Central memory CD8-positive, alpha-beta T cell (primary cell): ENCODE measurements at regions not wholly inside any gene's neighbourhood (a gene's known extent, or its start where the extent isn't known, plus 50 kb on each side); places are given as distances from the start of the nearest gene placed in this dataset.

Experiments used
- ATAC-seq: fragments of 150-1000 bp; cut with Tn5 transposase; replicated peaks from 2 replicates; pipeline ENCODE4 v1.10.0; 2022; ENCODE audit warnings: mild to moderate bottlenecking, moderate FRiP score, moderate number of reproducible peaks; ENCODE audit not compliant: poor library complexity, severe bottlenecking; ENCODE audit errors: extremely low read depth
- DNase-seq, 2 donors: peaks; one replicate each; pipeline ENCODE4 v3.0.0; 2021; ENCODE audit warnings: low spot score in 2 of 2
- H3K27ac Mint-ChIP-seq: one replicate; pipeline ENCODE4 v1.8.0; 2022; ENCODE audit warnings: low read depth, mild to moderate bottlenecking, moderate library complexity, mixed read lengths
- H3K27me3 Mint-ChIP-seq: one replicate; pipeline ENCODE4 v1.8.0; 2022; ENCODE audit warnings: mixed read lengths
- H3K36me3 Mint-ChIP-seq: one replicate; pipeline ENCODE4 v1.8.0; 2022; ENCODE audit warnings: mild to moderate bottlenecking, moderate library complexity, mixed read lengths; ENCODE audit not compliant: insufficient read depth
- H3K4me1 Mint-ChIP-seq: one replicate; pipeline ENCODE4 v1.8.0; 2022; ENCODE audit warnings: mixed read lengths
- H3K4me3 Mint-ChIP-seq: one replicate; pipeline ENCODE4 v1.8.0; 2022; ENCODE audit warnings: mild to moderate bottlenecking, moderate library complexity, mixed read lengths
- H3K9me3 Mint-ChIP-seq: one replicate; pipeline ENCODE4 v1.8.0; 2022; ENCODE audit warnings: mixed read lengths

DNA sequence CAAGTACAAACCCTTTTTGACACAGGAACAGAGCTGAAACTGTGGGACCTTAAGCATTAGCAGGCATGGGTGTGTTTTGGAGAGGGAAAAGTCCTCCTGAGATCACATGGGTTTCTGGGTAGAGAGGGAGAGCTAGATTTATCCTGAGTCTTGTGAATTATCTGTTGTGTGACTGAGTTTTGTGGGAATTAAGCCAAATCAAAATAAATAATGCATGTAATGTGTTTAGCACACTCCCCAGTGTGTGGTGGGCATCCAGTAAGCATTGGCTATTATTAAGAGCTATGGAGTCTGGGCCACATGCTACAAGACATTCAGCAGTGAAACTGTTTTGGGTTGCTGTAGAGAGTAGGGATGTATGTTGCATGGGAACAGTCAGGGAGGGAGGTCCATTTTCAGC is 75.3 kb upstream of the JAG1 start:
- DNase-seq = no peak
- no peak for ATAC-seq
- Mint-ChIP-seq H3K4me3 (no peak overlapping the region), H3K27ac (no peak overlapping the region), H3K27me3 (peaks cover 31% of the 10 kb centered on the region), H3K4me1 (no peaks in the 10 kb centered on the region), H3K36me3 (no peaks in the 10 kb centered on the region), H3K9me3 (no peaks in the 10 kb centered on the region)

GRCh38 chr20:10752206-10752605 is 78.4 kb upstream of the JAG1 start:
- ATAC-seq (no peak), DNase-seq (no peak)
- no peak overlapping the region for H3K4me3 Mint-ChIP-seq
- H3K27me3 Mint-ChIP-seq = peaks cover 51% of the 10 kb centered on the region
- no peak overlapping the region for H3K27ac Mint-ChIP-seq
- H3K9me3 Mint-ChIP-seq = peaks cover 5% of the 10 kb centered on the region
- no peaks in the 10 kb centered on the region for H3K4me1 Mint-ChIP-seq
- no peaks in the 10 kb centered on the region for H3K36me3 Mint-ChIP-seq

DNA sequence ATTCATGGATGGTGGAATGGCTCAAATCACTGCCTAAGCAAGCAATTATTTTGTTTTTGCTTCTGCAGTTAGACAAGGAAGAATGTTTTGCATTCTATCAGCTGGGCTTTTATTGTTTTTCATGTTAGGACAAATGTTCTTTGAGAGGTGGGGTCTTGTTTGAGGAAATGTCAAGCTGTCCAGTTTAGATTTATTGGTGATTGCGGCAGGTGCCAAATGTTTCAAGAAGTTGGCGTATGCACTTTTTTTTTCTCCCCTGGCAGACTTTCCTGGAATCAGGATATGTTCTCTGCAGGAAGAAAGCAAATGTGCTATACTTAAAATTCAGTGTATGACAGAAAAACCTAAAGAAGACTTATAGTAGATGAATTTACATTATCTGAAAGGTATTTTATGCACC is 81.0 kb upstream of the JAG1 start:
- peaks cover 5% of the 10 kb centered on the region for H3K9me3 Mint-ChIP-seq
- ATAC-seq = no peak

GRCh38 chr20:10758446-10758845 is 84.6 kb upstream of the JAG1 start:
- H3K4me1 Mint-ChIP-seq = no peaks in the 10 kb centered on the region
- no peaks in the 10 kb centered on the region for H3K36me3 Mint-ChIP-seq
- DNase-seq = no peak
- H3K27ac Mint-ChIP-seq = no peak overlapping the region
- peaks cover 5% of the 10 kb centered on the region for H3K9me3 Mint-ChIP-seq
- ATAC-seq = no peak
- peaks cover 39% of the 10 kb centered on the region for H3K27me3 Mint-ChIP-seq
- no peak overlapping the region for H3K4me3 Mint-ChIP-seq

More for the DNA sequence above, 81.0 kb upstream of the JAG1 start:
- Mint-ChIP-seq H3K4me3 (no peak overlapping the region), H3K27me3 (peaks cover 36% of the 10 kb centered on the region), H3K4me1 (no peaks in the 10 kb centered on the region), H3K36me3 (no peaks in the 10 kb centered on the region), H3K27ac (no peak overlapping the region)
- no peak for DNase-seq

- Mint-ChIP-seq H3K27me3 (peaks cover 42% of the 10 kb centered on the region), H3K4me3 (no peak overlapping the region), H3K4me1 (no peaks in the 10 kb centered on the region), H3K36me3 (no peaks in the 10 kb centered on the region), H3K9me3 (peaks cover 8% of the 10 kb centered on the region), H3K27ac (no peak overlapping the region)
- DNase-seq (no peak), ATAC-seq (no peak)
These were observed 87.4 kb upstream of the JAG1 start for GRCh38 chr20:10761232-10761631.

- Mint-ChIP-seq H3K27me3 (peaks cover 36% of the 10 kb centered on the region), H3K4me3 (no peak overlapping the region), H3K4me1 (no peaks in the 10 kb centered on the region), H3K9me3 (peaks cover 6% of the 10 kb centered on the region), H3K27ac (no peak overlapping the region), H3K36me3 (no peaks in the 10 kb centered on the region)
- no peak for ATAC-seq
- DNase-seq = no peak
These were observed 88.0 kb upstream of the JAG1 start for GRCh38 chr20:10761786-10762185.

- ATAC-seq (no peak), DNase-seq (no peak)
- Mint-ChIP-seq H3K27me3 (peaks cover 32% of the 10 kb centered on the region), H3K4me1 (no peaks in the 10 kb centered on the region), H3K36me3 (no peaks in the 10 kb centered on the region), H3K9me3 (peaks cover 6% of the 10 kb centered on the region), H3K4me3 (no peak overlapping the region), H3K27ac (no peak overlapping the region)
These were observed 88.4 kb upstream of the JAG1 start for GRCh38 chr20:10762216-10762615.

GRCh38 chr20:10763112-10763511 is 89.3 kb upstream of the JAG1 start:
- Mint-ChIP-seq H3K9me3 (peaks cover 6% of the 10 kb centered on the region), H3K27ac (no peak overlapping the region), H3K36me3 (no peaks in the 10 kb centered on the region), H3K4me1 (no peaks in the 10 kb centered on the region), H3K4me3 (no peak overlapping the region), H3K27me3 (peaks cover 32% of the 10 kb centered on the region)
- no peak for DNase-seq
- ATAC-seq = no peak

GRCh38 chr20:10769700-10770099 is 95.9 kb upstream of the JAG1 start:
- DNase-seq (no peak), ATAC-seq (no peak)
- H3K27me3 Mint-ChIP-seq = peaks cover 38% of the 10 kb centered on the region
- no peak overlapping the region for H3K4me3 Mint-ChIP-seq
- H3K9me3 Mint-ChIP-seq = peaks cover 1% of the 10 kb centered on the region
- no peak overlapping the region for H3K27ac Mint-ChIP-seq
- H3K4me1 Mint-ChIP-seq = no peaks in the 10 kb centered on the region
- H3K36me3 Mint-ChIP-seq = no peaks in the 10 kb centered on the region

GRCh38 chr20:10770753-10771152 is 97.0 kb upstream of the JAG1 start:
- peaks cover 44% of the 10 kb centered on the region for H3K27me3 Mint-ChIP-seq
- no peaks in the 10 kb centered on the region for H3K4me1 Mint-ChIP-seq
- H3K9me3 Mint-ChIP-seq = no peaks in the 10 kb centered on the region
- DNase-seq (no peak), ATAC-seq (no peak)
- H3K36me3 Mint-ChIP-seq = no peaks in the 10 kb centered on the region
- no peak overlapping the region for H3K4me3 Mint-ChIP-seq
- H3K27ac Mint-ChIP-seq = no peak overlapping the region

- ATAC-seq = no peak
- Mint-ChIP-seq H3K9me3 (no peaks in the 10 kb centered on the region), H3K4me1 (no peaks in the 10 kb centered on the region), H3K27ac (no peak overlapping the region), H3K27me3 (peaks cover 44% of the 10 kb centered on the region), H3K4me3 (no peak overlapping the region), H3K36me3 (no peaks in the 10 kb centered on the region)
- DNase-seq = no peak
These were observed 97.8 kb upstream of the JAG1 start for GRCh38 chr20:10771435-10772140.

DNA sequence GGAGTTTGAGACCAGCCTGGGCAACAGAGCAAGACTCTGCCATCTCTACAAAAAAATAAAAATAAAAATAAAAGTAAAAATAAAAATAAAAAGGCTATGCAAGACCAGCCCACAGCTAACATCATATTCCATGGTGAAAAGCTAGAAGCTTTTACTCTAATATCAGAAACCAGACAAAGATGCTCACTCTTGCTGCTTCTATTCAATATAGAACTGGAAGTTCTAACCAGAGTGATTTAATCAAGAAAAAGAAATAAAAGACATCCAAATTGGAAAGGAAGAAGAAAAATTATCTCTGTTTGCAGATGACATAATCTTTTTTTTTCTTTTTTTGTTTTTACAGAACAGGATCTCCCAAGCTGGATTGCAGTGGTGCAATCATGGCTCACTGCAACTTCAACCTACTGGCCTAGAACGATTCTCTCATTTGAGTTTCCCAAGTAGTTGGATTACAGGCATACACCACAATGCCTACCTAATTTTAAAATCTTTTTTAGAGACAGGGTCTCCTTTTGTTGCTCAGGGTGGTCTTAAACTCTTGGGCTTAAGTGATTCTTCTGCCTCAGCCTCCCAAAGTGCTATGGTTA is 100.7 kb upstream of the JAG1 start:
- Mint-ChIP-seq H3K27ac (no peak overlapping the region), H3K36me3 (no peaks in the 10 kb centered on the region), H3K9me3 (no peaks in the 10 kb centered on the region), H3K4me1 (no peaks in the 10 kb centered on the region), H3K4me3 (no peak overlapping the region), H3K27me3 (peaks cover 44% of the 10 kb centered on the region)
- DNase-seq (no peak), ATAC-seq (no peak)

- DNase-seq (no peak), ATAC-seq (no peak)
- H3K4me1 Mint-ChIP-seq = no peaks in the 10 kb centered on the region
- no peak overlapping the region for H3K4me3 Mint-ChIP-seq
- H3K27me3 Mint-ChIP-seq = peaks cover 33% of the 10 kb centered on the region
- H3K9me3 Mint-ChIP-seq = no peaks in the 10 kb centered on the region
- no peaks in the 10 kb centered on the region for H3K36me3 Mint-ChIP-seq
- H3K27ac Mint-ChIP-seq = no peak overlapping the region
These were observed 103.9 kb upstream of the JAG1 start for GRCh38 chr20:10777710-10778109.
